Left ventricle myocardium inferior (tissue), 1 donor: ENCODE measurements at regions not wholly inside any gene's neighbourhood (a gene's known extent, or its start where the extent isn't known, plus 50 kb on each side); places are given as distances from the start of the nearest gene placed in this dataset.
"Not testable (repeated sequence)": the region's sequence is repeated elsewhere in the genome, so short reads cannot be mapped to it uniquely, and the experiment has no call there.

ENCODE experiments used
- DNase-seq: peaks from one replicate; pipeline ENCODE4 v3.0.0-alpha.2; 2020
- H3K27ac ChIP-seq: fragments of 200-600 bp; replicated peaks from 2 replicates; pipeline ENCODE4 v1.8.0; 2021
- H3K27me3 ChIP-seq: fragments of 200-600 bp; 2 replicates; pipeline ENCODE4 v1.8.0; 2021; ENCODE audit warnings: low read depth
- H3K36me3 ChIP-seq: fragments of 200-600 bp; 2 replicates; pipeline ENCODE4 v1.8.0; 2021
- H3K4me1 ChIP-seq: fragments of 200-600 bp; 2 replicates; pipeline ENCODE4 v1.8.0; 2021
- H3K4me3 ChIP-seq: fragments of 200-600 bp; 2 replicates; pipeline ENCODE4 v1.8.0; 2021; ENCODE audit warnings: mild to moderate bottlenecking, moderate library complexity
- H3K9me3 ChIP-seq: fragments of 200-600 bp; replicated peaks from 2 replicates; pipeline ENCODE4 v1.8.0; 2021
- CTCF ChIP-seq: fragments of 200-600 bp; IDR thresholded peaks from 2 replicates; pipeline ENCODE4 v1.8.0; 2021; ENCODE audit warnings: antibody characterized with exemption, mild to moderate bottlenecking, borderline replicate concordance
- intact Hi-C: fragments of 100-400 bp; cut with micrococcal nuclease; formaldehyde crosslinking; loops from one replicate; pipeline ENCODE4 v1.11.0; 2022
- donor health status: DM: no; HTN: yes; CAD: no; lungs with severe emphysema.

DNA sequence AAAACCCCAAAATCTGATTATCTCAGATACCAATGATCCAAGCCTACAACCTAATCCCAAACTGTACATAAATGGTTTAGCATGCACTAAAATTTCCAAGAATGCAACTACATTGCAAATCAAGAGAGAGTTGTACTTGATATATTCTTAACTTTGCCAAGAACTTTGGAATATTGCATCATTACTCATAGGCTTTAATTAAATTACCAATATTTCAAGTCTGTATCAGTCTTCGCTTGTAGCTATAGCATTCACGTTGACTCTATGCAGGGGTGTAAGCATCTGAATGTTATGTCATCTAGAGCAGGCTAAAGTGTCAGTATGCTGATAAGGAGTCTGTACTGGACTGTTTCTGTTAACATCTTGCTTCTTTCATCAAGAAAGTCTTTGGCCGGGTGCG, 56.3 kb downstream of the FOXI3 start:
- no peaks in the 10 kb centered on the region for H3K36me3 ChIP-seq
- DNase-seq, result no peak
- no peak for TF ChIP-seq CTCF
- no peak overlapping the region for H3K4me3 ChIP-seq
- H3K4me1 ChIP-seq, result no peaks in the 10 kb centered on the region
- intact Hi-C loops, result no loop called here
- no peaks in the 10 kb centered on the region for H3K9me3 ChIP-seq
- peaks cover 59% of the 10 kb centered on the region for H3K27me3 ChIP-seq
- H3K27ac ChIP-seq, result no peak overlapping the region

- intact Hi-C loops, result no loop called here
- peaks cover 5% of the 10 kb centered on the region for H3K9me3 ChIP-seq
Measured at GRCh38 chr2:88377641-88377991, 74.9 kb downstream of the FOXI3 start.

DNA sequence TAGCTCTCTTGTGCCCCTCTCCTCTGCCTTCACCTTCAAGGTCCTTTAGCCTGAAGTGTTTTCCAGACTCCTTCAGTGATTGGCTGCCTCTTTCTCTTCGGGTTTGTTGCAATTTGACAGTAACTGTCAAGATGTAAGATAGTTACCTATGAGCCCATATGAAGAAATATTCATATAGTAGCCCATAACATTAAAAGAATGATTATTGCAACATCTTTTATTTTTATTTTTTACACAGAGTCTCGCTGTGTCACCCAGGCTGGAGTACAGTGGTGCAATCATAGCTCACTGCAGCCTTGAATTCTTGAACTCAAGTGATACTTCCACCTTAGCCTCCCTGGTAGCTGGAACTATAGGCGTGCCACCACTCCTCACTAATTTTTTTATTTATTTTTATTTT, 80.5 kb downstream of the FOXI3 start:
- Histone ChIP-seq H3K27ac (no peak overlapping the region), H3K4me1 (no peaks in the 10 kb centered on the region), H3K4me3 (no peak overlapping the region), H3K9me3 (peaks cover 5% of the 10 kb centered on the region), H3K36me3 (no peaks in the 10 kb centered on the region), H3K27me3 (peaks cover 40% of the 10 kb centered on the region)
- no peak for DNase-seq
- intact Hi-C loops, result no loop called here
- no peak for TF ChIP-seq CTCF

More at GRCh38 chr2:88377641-88377991, 74.9 kb downstream of the FOXI3 start:
- Histone ChIP-seq H3K27ac (no peak overlapping the region), H3K4me1 (no peaks in the 10 kb centered on the region), H3K27me3 (peaks cover 42% of the 10 kb centered on the region), H3K36me3 (no peaks in the 10 kb centered on the region), H3K4me3 (no peak overlapping the region)
- TF ChIP-seq CTCF, result no peak
- DNase-seq, result no peak

DNA sequence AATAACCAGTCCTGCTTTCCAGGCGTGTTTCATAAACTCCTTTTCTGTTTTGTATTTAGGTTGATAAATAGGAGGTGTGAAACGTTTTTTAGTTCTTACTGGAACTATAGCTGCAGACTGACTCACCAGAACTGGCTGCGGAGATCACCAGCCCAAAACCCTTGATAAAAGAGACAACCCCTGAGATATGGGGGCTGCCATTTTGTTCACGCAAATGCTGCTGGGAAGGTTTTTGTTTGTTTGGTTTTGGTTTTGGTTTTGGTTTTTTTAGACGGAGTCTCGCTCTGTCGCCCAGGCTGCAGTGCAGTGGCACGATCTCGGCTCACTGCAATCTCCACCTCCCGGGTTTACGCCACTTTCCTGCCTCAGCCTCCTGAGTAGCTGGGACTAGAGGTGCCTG, 87.1 kb downstream of the FOXI3 start:
- peaks cover 17% of the 10 kb centered on the region for H3K27me3 ChIP-seq
- H3K4me3 ChIP-seq, H3K36me3 ChIP-seq, H3K27ac ChIP-seq, H3K9me3 ChIP-seq, DNase-seq, H3K4me1 ChIP-seq, intact Hi-C loops: not testable (repeated sequence)

DNA sequence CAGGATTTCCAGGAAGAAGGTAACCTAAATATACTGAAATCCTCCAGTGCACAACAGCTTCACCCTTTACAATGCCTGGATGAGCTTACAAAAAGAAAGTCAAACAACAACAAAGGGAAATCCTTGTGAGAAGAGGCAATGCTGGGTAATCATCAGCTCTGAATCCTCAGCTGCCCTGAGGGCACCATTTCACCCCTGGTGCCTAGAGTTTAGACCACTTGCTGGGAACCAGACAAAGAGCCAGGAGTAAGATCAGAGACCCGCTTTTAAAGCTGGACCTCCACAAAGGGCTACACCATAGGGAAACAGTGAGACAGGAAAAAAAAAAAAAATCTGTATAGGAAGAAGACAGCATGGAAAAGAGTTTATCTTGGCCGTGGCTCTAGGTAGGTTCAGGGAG, 97.0 kb downstream of the FOXI3 start:
- Histone ChIP-seq H3K4me1 (peaks cover 5% of the 10 kb centered on the region), H3K27me3 (peaks cover 43% of the 10 kb centered on the region), H3K36me3 (no peaks in the 10 kb centered on the region), H3K27ac (no peak overlapping the region), H3K4me3 (no peak overlapping the region), H3K9me3 (no peaks in the 10 kb centered on the region)
- intact Hi-C loops, result no loop called here
- no peak for DNase-seq
- no peak for TF ChIP-seq CTCF

DNA sequence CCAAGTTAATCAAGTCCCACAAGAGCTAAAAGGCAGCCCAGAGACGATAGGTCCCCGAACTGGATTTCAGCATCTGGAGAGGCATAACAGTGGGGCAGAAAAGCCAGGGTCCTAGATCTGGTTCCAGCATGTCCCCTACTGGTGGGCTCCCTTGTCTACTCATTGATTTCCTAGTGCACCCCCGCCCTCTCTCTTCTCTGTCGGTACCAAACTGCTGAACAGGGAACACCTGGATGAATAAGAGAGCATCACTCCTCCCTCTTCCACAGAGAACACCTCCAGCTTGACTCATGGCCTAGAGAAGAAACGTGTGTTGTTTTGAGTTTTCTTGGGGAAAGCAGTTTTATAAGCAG, 101.3 kb downstream of the FOXI3 start:
- intact Hi-C loops, result no loop called here
- H3K4me1 ChIP-seq, result peaks cover 10% of the 10 kb centered on the region
- DNase-seq, result no peak
- peaks cover 86% of the 10 kb centered on the region for H3K27me3 ChIP-seq
- no peak overlapping the region for H3K4me3 ChIP-seq
- no peaks in the 10 kb centered on the region for H3K36me3 ChIP-seq
- no peak for TF ChIP-seq CTCF
- H3K9me3 ChIP-seq, result no peaks in the 10 kb centered on the region
- H3K27ac ChIP-seq, result no peak overlapping the region
